ENCODE measurements at regions not wholly inside any gene's neighbourhood (a gene's known extent, or its start where the extent isn't known, plus 50 kb on each side); places are given as distances from the start of the nearest gene placed in this dataset.

GRCh38 chr11:129324533-129325175 is 51.0 kb upstream of the BARX2 start:
- DNase-seq = no peak

DNA sequence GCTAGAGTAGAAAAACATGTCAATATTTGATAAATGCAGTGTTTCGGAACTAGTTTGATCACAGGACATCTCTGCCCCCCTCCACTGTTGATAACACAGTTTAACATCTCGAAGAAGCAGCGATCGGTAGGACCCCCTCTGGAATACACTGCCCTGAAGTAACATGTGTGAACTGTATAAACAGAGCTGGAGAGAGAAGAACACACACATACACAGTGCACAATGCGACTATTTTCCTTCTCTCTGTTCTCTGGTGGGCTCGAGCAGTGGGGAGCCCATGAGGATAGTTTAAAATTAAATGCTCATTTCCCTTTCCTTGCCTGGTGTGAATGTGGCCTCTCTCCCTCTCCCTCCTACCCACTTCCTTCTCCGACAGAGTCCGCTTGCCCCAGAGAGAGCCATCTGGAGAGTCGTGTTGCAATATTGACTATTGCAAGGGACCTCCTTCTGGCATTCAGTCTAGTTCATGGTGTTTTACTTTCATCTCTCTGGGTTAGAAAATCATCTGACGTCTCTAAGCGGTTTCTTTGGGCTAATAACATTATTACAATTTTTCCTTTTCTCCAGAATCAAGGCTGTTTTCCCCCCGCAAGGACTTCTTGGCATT is 51.6 kb upstream of the BARX2 start:
- no peak for DNase-seq

GRCh38 chr11:129322941-129323340 is 52.7 kb upstream of the BARX2 start:
- DNase-seq = no peak

- no peak for DNase-seq
Observed at GRCh38 chr11:129321076-129321475, 54.6 kb upstream of the BARX2 start.

DNA sequence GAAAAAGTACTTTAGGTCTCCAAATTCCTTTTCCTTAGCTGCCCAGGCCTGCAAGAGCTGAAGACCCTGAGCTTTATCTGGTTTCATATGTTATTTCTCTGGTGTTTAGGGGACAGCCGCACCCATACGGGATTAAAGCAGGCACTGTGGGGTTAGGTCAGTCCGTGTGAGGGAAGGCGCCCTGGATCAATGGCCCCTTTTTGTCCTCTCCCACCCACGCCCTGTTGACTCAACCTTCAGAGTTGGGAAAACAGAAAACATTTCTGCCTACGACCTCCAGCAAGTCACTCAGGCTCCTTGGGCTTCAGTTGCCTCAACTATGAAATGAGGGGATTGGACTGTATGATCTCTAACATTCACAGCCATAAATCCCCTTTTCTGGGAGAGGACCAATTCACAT is 55.2 kb upstream of the BARX2 start:
- no peak for DNase-seq

GRCh38 chr11:129319751-129320150 is 55.9 kb upstream of the BARX2 start:
- DNase-seq = no peak

- DNase-seq = no peak
Observed at GRCh38 chr11:129319201-129319600, 56.4 kb upstream of the BARX2 start.

DNA sequence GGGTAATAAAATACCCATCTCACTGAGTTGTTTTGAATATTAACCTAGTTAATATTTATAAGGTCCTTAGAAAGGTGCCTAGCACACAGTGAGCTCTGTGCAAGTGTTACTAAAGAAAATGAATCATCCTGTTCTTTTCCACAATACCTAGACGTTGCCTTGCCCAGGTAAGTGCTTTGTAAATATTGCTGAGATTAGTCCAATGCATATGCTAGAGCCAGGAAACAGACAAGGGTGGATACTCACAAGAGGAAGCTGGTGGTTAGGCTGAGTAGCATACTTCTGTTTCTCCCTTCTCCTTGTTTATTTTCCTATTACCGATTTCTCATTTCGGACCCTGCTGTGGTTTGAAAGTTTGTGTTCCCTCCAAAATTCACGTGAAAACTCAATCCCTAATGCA is 58.1 kb upstream of the BARX2 start:
- peak; percentile 50 for DNase-seq

- DNase-seq = no peak
Observed at GRCh38 chr11:129316781-129317180, 58.9 kb upstream of the BARX2 start.

GRCh38 chr11:129315781-129316579 is 59.7 kb upstream of the BARX2 start:
- DNase-seq = peak; percentile 79

DNA sequence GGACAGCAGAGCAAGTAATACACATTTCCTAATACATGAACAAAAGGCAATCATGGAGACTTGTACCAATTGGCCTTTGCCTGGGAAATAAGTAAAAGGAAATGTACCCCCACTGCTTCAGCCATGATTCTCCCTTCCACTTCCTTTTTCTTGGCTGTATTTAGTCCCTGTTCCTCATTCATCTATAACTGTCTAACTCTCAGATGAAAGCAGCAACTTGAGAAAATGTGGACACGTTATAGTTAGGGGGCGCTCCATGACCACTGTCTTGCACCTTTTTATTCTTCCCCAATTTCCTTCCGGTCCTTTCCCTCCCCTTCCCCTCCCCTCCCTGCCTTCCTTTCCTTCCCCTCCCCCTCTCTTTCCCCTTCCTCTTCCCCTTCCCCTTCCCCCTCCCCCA is 61.3 kb upstream of the BARX2 start:
- no peak for DNase-seq

GRCh38 chr11:129313541-129314297 is 61.9 kb upstream of the BARX2 start:
- DNase-seq = peak; percentile 37

DNA sequence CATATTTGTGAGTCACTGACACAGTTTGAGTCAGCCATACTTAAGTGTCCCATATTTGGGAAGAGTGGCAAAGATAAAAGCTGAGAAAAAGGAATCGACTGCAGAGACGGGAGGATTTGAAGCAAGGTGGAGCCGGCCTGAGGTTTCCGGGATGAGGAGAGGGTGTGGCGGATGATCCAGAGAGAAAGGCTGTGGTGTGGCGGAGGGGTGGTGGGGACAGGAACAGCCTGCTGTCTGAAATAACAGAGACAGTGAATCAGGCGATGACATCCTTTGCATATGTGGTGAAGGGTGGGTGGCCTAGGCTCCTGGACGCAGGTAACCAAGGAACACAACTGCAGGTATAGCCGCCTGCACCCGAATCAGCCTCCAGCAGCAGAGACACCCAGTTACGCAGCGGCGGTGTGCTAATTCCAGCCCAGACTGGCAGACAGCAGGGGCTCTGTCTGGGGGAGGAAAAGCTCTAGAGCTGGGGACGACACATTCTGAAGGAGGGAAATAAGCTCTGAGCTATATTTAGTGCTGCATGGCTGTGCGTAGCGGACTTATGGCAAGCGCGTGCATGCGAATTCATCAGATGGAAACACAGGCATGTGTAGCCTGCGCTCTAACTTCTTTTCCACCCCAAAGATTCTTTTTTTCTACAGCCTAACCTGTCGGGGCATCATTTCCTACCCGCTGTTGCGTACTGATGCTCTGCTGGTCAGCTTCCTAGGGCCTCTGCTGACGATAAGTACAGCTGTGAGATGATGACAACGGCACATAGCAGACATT is 62.7 kb upstream of the BARX2 start:
- DNase-seq = no peak

DNA sequence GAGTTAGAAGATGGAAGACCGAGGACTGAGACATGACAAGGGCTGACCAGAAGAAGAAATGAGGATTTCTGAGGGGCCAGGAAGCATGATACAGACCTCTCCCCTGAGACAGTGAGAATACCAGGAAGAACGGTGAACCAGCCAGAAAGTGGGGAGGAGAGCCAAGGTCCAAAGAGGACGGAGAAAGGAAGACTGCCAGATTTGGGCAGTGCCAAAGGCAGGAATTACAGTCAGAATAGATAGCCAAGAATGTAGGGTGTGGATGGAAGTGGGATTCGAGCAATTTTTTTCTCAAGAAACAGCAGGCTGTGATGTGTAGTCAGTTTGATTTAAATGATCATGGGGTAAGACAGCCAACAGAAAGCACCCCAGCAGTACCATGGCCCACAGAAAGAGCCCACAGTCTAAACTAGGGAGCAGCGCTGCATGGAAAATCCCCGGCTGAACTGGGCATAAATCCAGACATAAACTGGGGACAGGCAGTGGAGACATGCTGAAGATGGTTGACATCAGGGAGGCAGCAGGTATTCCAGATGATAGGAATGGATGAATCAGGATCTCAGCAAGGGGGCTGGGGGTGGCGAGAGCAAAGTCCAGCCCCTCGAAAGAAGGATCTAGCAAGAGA is 67.3 kb upstream of the BARX2 start:
- DNase-seq = no peak

DNA sequence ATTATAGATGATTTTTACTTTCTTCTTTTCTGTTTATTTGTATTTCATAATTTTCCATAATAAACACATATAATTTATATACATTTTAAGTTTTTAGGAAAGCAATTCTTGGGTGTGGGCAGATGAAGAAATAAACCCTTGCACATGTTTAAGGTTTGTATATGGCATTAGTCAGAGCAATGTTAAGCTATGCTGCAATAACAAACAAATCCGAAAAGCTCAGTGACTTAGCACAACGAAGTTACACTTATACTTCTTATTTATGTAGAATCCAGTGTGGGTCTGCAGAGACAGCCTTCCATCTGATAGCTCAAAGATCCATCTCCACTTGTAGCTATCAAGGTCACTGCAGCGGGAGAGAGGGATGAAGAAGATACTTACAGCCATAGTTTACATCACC is 68.5 kb upstream of the BARX2 start:
- DNase-seq = no peak

GRCh38 chr11:129302386-129303101 is 73.1 kb upstream of the BARX2 start:
- DNase-seq = no peak

DNA sequence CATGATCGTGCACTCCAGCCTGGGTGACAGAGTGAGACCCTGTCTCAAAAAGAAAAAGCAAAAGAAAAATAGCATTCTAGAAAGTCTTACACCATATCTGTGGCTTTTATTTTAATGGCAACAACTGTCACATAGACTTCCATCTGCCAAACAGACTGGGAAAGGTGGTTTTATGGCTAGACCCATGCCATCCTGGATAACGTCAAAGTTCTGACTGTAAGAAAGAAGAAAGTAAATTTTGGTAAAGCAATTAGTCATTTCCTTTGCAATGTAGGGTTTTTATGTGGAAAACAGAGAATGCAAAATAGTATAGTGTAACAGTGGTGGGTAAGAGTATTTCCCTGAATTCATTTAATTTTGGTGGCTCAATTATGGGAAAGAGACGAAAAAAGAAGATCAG is 75.5 kb upstream of the BARX2 start:
- no peak for DNase-seq

DNA sequence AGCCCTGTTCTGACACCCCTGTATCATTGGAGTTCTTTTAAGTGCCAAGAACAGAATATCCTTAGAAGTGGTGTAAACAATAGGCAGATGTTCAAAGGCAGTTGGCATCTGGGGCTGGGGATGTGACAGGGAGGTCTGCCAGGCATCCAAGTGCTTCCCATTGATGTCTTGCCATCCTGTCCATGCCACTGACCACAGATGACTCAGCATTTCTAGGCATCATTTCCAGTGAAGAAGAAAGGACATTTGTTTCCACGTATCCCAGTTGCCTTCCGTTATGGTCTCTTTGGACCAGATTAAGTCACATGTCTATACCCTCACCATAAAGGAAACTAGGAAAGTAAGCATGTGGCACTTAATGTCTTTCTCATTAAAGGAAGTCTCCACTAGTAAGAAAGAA is 76.7 kb upstream of the BARX2 start:
- no peak for DNase-seq

DNA sequence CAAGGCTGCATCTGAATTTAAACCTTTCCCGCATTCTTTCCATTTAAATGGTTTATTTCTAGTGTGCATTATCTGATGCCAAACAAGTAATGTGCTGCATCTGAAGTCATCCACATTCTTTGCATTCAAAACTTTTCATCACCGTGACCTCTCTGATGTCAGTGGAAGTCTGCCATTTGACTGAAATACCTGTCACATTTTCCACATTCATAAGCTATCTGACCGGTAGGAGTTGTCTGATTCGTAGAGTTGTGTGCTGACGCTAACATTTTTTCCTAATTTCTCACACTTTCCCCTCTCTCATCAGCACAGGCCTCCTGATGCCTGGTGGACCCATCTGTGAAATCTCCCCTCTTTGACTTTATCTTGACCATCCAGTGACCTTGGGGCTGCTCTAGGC is 79.9 kb upstream of the BARX2 start:
- no peak for DNase-seq

- peak; percentile 81 for DNase-seq
Observed at GRCh38 chr11:129292771-129293170, 82.9 kb upstream of the BARX2 start.

DNA sequence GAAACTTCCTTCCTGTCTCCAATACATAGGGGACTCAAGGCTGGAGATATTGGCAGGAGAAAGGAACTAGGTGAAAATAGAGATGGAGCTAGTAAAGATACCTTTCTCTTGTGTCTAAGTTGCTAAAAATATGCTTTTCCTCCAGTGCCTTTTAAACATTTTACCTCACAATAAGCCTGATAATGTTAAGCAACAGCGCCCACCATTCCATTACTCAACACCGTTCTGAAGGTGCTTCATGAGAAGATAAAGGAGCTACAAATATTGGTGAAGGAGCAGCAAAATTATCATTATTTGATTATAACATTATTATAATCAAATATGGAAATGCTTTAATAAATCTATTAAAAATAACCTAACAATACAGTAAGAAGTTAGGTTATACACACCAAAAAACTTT is 83.6 kb upstream of the BARX2 start:
- no peak for DNase-seq

DNA sequence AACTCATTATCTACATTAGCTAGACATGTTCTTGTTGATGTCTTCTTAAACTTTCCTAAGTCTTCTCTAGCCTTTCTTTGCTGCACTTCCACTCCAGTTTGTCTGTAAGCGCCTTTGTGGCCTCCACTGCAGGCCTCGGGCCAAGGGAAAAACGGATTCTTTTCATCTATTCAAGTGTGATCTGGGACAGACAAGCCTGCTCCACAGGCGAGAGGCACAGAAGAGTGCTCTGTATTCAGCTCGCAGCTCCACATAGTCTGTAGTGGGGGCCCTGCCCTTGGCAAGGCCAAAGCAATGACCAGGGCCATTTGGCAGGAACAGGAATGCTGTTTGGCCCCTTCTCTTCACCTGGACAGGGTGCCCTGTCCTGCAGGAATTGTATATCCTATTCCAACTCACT is 84.1 kb upstream of the BARX2 start:
- DNase-seq = no peak
